ENCODE measurements at regions not wholly inside any gene's neighbourhood (a gene's known extent, or its start where the extent isn't known, plus 50 kb on each side); places are given as distances from the start of the nearest gene placed in this dataset.
"Not testable (repeated sequence)": the region's sequence is repeated elsewhere in the genome, so short reads cannot be mapped to it uniquely, and the experiment has no call there.

DNA sequence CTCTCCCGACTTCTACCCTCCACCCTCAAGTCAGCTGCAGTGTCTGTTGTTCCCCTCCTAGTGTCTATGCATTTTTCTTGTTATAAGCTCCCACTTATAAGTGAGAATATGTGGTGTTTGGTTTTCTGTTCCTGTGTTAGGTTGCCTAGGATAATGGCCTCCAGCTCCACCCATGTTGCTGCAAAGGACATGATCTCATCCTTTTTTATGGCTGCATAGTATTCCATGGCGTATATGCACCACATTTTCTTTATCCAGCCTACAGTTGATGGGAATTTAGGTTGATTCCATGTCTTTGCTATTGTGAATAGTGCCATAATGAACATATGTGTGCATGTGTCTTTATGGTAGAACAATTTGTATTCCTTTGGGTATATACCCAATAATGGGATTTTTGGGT is 80.7 kb downstream of the SPTSSA start:
- not testable (repeated sequence) for DNase-seq (ENCODE audit: low spot score)

DNA sequence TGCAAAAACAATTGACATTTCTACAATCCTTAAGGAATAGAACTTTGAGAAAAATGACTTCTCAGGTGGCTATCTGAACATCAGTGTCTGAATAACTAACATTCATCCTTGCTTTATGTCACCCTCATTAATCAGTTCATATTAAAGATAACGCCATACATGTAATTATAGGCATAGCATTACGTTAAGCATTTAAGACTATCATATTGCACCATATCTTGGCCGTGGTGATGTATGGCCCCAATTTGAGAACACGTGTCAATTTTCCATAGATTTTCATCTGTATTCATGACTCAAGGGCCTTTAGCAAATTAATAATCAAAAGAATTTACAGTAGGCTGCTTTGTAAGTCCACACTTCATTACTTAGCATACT is 81.6 kb downstream of the SPTSSA start:
- DNase-seq (ENCODE audit: low spot score): no peak

- DNase-seq (ENCODE audit: low spot score): no peak
Observed at GRCh38 chr14:34379816-34380470, 82.1 kb downstream of the SPTSSA start.

- no peak for DNase-seq (ENCODE audit: low spot score)
Observed at GRCh38 chr14:34376649-34377267, 85.3 kb downstream of the SPTSSA start.

DNA sequence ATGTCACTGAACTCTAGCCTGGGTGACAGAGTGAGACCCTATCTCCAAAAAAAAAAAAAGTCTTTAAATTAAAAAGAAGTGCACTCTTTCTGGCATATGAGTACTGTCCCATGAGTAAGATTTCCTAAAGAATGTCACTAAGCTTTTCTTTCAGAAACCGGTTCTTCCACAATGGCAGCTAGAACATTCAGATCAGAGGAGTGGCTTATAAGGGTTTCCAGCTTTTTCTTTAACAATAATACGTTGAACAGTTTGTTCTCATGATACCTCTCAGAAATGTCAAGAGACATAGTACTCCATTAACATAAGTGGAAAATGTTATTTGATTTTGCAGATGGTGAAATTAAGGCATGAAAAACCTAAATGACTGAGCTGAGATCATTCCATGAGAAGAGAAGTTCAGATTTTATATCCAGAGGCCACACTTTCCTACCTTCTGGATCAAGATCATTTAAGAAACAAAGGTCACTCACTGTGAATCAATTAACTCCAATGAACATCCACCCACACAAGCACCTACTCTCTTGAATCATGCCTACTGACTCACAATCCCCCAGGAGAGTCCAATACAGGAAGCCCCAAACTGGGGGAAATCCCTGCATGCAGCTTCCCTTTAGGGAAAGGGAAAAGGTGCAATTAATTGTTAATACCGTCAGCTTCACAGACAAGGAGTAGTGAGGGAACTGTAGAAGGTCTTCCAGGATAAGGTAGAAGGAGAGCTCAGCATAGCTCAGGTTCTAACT is 86.9 kb downstream of the SPTSSA start:
- DNase-seq (ENCODE audit: low spot score): no peak

DNA sequence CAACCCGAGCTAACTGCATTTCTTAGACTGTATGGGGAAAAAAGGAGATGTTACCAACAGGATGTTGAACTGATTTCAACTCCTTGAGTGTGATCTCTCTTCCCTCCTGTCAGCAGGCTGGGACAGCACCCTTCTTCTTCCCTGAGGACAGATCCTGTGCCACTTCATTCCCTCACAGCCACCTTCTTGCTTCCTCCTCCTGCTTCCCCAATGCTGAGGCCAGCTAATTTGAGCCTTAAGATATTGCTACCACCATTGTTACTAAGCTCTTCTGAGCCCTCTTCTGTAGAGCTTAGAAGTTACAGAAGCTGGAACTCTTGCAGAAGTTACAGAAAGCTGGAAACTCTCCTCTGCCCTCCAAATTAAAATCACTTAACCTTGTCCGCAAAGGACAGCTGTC is 88.8 kb downstream of the SPTSSA start:
- no peak for DNase-seq (ENCODE audit: low spot score)

DNA sequence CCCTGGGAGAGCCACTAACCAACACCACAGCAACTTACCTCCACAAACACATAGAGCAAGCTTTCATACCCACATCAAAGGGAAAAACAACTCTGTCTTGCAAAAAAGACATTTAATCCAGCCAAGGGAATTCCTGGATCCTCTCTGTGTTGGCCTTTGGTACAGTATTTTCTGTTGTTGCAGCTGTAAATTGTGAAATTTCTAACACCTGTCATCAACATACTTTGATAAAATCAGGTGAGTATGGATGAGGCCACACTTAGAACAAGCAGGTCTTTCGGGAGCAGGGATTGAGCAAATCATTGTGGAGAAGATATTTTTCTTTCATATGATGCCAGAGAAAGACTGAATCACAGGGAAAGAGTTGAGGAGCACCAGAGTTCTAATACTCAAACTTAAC is 89.3 kb downstream of the SPTSSA start:
- no peak for DNase-seq (ENCODE audit: low spot score)

DNA sequence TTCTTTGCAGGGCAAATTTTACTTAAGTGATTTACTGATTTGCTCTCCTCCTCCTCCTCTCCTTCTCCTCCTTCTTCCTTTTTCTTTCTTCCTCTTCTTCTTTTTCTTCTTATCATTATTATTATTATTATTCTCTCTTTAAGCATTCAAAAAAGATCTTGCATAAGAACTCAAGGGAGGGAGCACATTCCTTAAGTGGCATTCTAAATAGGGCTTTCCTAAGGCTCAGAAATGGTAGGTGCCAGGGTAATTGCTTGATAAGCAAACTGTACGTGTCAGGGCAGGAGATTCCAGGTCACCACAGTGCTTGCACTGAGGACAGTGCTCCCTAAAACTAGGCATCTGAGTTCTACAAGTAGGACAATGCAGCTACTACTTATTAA is 92.4 kb downstream of the SPTSSA start:
- DNase-seq (ENCODE audit: low spot score): no peak

DNA sequence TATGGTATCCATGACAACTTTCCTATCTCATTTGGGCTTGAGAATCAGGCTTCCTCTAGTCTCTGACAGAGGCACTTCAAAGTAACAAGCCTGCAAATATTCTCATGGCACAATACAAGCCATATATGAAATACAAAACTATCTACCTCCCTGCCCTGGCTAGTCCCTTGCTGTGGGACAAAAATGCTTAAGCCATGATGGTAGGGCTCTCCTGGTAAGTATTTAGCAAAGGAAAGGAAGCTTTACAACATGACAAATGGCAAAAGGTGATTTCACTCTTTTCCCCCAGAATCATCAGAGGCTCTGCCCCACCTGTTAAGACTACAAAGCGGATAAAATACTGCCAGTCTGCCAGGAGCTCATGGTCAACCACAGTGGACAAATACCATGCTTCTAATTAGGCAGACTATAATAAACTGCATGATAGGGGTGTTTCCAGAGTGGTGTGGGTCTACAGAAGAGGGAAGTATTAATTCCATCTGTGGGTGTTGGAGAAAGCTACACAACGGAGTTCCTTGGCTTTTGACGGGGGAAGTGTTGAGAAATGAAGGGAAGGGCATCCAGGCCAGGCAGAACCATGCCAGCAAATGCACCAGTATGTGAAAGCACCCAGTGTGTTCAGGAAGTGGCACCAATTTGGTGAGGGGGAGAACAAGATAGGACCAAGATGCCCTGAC is 92.9 kb downstream of the SPTSSA start:
- DNase-seq (ENCODE audit: low spot score): no peak

DNA sequence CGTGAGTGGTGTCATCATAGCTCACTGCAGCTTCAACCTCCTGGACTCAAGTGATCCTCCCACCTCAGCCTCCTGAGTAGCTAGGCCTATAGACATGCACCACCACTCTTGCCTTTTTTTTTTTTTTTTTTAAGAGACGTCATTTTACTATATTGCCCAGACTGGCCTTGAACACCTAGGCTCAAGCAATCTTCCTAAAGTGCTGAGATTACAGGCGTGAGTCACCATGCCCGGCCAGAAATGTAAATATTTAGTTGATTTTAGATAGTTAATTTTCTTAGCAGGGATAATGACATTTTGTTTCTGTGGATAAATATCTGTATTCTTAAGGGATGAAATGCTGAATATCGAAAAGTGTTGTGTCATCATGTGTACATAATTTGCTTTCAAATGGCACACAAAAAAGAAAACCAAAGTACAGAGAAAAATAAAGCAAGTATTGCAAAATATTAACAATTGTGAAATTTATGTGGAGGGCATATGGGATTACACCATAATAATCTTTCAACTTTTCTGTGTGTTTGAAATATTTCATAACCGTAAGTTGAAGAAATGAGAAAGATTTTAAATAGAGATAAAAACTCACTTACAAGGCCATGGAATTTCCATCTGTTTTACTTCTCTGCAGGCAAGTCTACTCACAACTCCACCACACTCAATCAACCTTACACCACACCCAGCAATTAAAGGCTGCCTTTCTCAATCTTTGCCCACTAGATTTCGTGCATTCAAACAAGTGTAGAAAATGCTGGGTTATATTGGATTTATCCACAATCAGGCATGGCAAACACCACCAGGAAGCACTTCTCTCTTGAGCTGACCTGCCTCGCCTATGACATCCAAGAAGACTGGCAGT is 93.7 kb downstream of the SPTSSA start:
- DNase-seq (ENCODE audit: low spot score): no peak

- peak; percentile 15 for DNase-seq (ENCODE audit: low spot score)
Observed at GRCh38 chr14:34365309-34365915, 96.6 kb downstream of the SPTSSA start.

DNA sequence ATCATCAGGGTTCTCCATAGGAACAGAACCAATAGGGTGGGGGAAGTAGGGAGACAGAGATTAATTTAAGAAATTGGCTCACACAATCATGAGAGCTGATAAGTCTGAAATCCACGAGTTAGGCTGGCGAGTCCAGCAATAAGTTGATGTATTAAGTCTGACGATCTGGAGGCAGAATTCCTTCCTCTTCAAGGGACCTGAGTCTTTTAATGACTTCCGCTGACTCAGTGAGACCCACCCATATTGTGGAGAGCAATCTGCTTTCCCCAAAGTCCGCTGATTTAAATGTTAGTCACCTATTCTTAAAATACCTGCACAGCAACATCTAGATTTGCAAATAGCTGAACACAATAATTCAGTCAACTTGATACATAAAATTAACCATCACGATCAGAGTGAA is 97.8 kb downstream of the SPTSSA start:
- no peak for DNase-seq (ENCODE audit: low spot score)

GRCh38 chr14:34363733-34364134 is 98.3 kb downstream of the SPTSSA start:
- DNase-seq (ENCODE audit: low spot score): no peak

GRCh38 chr14:34362641-34363251 is 99.3 kb downstream of the SPTSSA start:
- no peak for DNase-seq (ENCODE audit: low spot score)

GRCh38 chr14:34361504-34362011 is 100.5 kb downstream of the SPTSSA start:
- peak; percentile 7 for DNase-seq (ENCODE audit: low spot score)

- no peak for DNase-seq (ENCODE audit: low spot score)
Observed at GRCh38 chr14:34359420-34360117, 102.5 kb downstream of the SPTSSA start.

DNA sequence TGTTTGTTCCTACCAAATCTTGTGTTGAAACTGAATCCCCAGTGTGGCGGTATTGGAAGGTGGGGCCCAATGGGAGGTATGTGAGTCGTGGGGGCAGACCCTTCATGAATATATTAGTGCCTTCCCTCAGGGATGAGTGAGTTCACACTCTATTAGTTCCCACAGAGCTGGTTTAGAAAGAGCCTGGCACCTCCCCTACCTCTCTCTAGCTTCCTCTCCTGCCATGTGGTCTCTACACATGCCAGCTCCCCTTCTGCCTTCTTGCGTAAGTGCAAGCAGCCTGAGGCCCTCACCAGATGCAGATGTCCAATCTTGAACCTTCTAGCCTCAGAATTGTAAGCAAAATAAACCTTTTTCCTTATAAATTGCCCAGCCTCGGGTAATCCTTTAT is 105.8 kb downstream of the SPTSSA start:
- DNase-seq (ENCODE audit: low spot score): no peak

- DNase-seq (ENCODE audit: low spot score): peak; percentile 11
Observed at GRCh38 chr14:34355584-34356263, 106.3 kb downstream of the SPTSSA start.

GRCh38 chr14:34354556-34354955 is 107.5 kb downstream of the SPTSSA start:
- DNase-seq (ENCODE audit: low spot score): no peak

DNA sequence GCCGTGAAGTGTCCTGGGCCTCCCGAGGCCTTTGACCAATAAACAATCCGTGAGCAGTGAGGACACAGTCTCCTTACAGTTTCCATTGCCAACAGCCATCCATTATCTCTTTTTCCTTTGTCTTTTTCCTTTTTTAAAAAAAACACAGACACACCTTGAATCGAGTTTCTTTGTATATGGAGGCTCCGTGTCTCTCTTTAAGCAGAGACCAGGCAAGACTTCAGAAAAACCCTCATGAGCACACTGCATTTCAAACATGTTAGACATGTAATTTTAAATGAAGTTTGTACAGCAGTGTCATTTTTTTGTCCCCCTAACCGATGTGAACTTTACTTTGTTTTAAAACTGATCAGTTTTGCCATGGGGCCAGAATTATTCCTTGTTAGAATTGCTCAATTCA is 111.1 kb downstream of the SPTSSA start:
- DNase-seq (ENCODE audit: low spot score): no peak

Measured in globus pallidus (tissue), 1 donor.